ENCODE measurements at regions not wholly inside any gene's neighbourhood (a gene's known extent, or its start where the extent isn't known, plus 50 kb on each side); places are given as distances from the start of the nearest gene placed in this dataset.

DNA sequence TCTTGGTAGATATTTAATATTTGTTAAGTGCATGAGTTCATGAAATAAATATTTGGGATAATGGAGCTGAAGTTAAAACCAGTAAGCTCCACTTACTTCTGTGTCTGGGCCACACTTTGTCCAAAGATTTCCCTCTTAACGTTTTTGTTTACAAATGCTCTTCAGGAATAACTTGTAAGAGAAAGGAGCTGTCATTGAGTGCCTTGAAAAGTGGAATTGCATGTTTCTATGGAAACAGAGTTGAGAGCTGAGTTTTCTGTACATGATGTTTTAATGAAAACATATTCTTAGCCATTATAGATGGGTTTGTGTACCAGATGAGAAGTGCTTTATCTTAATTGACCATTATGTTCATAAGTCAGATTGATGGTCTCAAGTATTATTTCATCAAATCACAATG is 1045.4 kb upstream of the EEF2KMT start:
- no peak for DNase-seq (ENCODE audit: low read depth)

DNA sequence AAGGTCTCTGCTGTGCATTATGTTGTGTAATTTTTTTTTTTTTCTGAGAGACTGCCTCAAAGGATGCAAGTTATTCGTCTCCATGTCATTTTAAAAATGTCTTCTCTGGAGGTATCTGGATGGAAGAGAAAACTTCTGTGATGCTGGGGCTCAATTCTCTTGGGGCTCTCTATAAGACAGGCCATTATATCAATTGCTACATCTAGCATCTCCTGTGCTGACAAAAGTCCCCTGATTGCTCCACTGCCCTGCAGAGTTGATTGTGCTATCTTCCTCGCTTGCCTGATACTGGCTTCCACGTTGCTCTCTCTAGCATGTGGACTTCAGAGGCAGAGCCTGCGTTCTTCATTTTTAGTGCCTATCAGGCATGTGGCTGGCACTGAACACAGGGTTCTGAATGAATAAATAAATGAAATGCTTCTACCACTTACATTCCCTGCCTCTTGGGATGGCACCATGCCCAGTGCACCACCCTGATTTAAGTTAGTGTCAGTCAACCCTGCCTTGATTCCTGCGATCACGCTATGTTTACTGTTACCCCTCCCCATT is 1035.5 kb upstream of the EEF2KMT start:
- no peak for DNase-seq (ENCODE audit: low read depth)

DNA sequence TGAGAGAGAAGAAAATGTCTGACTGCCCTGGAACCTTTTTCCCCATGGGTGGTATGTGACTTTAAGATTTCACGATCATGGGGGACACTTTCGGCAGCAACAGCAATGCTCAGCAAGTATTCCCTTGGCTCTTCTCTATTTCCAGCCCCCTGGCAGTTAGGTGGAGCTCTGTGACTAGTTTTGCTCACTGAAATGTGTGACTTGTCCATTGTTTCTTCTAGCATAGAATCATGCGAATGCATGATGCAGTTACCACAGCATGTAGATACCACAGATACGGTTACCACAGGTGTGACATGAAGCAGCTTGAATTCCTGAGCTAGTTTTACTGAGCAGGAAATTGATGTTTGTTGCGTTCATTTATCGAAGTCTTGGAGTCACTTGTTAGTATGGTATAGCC is 1034.5 kb upstream of the EEF2KMT start:
- peak; percentile 84 for DNase-seq (ENCODE audit: low read depth)

DNA sequence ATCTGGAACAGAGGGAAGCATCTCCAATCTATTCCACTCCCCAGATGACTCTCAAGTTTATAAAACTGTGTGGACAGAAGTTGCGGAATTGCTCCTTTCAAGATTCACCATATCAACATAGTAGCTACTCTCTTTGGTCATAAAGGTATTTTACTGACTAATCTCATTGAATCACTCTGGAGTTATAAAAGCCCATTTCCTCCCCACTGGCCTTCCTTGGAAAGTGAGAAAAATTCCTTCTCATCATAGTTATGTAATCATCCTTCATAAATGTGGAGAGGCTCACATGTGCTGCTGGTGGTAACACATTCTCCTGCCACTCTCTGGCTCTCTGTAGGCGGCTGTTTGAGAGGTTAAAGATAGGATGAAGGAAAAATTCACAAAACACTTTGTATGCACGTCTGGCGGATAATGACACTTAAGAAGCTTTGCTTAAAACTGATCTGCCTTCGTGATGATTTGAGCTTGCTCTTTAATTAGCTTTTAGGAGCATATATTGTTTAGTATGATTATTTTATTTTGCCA is 1034.0 kb upstream of the EEF2KMT start:
- DNase-seq (ENCODE audit: low read depth): peak; percentile 74

DNA sequence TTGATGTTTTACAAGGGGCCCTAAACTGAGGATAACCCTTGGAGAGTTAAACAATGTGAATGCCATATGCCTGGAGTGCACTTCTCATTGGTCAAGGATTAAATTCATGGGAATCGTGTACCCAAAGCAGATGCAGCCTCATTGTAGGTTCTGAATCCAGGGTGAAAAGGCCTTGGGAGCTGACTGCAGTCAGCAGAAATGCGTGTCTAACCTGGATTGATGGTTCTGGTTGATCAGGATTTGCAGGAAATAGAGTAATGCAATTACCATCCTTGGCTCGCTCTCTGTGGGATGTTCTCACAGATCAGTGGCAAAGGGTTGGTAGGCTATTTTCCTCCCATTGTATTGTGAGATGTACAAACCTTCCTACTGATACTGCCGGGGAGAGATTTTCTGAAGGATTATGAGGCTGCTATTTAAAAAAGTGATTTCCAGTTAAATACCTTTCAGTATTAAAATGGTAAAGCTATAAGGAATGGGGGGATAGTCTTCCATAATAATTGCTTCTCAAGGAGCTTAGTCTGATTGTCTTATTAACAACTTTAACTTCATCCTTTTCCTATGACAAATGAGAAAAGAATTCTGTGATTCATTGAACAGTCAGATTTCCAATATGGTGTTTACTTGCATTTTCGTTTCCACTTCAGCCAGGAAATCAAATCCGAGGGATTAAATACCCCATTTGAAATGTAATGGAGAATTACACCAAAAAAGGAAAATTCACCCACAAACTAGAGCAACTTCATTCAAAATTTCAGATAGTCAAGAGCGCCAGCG is 1028.1 kb upstream of the EEF2KMT start:
- peak; percentile 93 for DNase-seq (ENCODE audit: low read depth)

DNA sequence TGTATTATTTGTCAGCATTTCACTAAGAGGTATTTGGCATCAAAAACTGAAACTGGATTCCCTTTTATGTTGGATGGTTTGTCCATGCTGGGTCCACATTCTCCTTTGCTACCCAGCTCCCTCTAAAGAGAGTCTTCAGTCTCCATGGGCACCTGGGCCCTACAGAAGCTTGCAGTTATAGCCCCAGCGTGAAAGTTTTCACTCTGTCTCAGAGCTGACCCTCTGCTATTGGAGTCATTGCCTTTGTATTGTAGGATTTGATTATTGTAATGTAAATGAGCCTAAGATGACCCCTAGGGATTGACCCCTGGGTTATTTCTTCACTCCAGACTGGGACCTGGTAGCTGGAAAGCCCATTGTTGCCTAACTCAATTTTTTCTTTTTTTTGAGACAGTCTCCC is 1026.5 kb upstream of the EEF2KMT start:
- peak; percentile 34 for DNase-seq (ENCODE audit: low read depth)

DNA sequence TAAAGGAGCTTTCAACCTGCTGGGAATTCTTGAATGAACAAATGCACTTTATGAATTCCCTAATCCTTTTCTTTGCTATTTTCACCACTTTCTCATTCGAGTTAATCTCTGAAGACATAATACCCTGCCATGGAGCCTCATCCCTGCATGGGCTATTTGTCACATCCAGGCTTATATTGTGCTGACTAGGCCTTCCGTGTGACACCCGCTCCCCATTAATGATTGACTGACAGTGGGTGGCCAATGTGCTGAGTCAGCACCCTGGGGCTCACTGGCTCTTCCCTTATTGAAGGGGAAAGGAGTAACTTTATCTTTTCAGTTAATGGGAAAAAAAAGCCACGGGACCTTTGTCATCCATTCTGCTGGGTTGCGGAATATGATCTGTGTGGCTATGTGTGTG is 1024.8 kb upstream of the EEF2KMT start:
- peak; percentile 71 for DNase-seq (ENCODE audit: low read depth)

DNA sequence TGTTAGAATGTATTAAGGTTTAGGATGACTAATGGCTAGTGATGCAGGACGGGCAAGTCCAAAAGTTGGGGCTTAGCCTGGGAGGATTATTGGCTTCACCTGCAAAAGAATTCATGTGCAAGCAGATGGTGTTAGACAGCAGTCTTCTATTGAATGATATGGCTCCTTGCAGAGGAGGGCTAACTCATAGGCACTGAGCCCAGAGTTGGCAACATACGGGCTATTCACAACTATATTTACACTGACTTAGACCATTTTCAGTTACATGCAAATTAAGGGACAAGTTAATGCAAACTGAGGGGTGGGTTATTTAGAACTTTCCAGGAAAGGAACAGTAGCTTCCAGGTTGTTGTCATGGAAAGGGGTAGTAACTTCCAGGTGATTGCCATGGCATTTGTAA is 1017.1 kb upstream of the EEF2KMT start:
- no peak for DNase-seq (ENCODE audit: low read depth)

DNA sequence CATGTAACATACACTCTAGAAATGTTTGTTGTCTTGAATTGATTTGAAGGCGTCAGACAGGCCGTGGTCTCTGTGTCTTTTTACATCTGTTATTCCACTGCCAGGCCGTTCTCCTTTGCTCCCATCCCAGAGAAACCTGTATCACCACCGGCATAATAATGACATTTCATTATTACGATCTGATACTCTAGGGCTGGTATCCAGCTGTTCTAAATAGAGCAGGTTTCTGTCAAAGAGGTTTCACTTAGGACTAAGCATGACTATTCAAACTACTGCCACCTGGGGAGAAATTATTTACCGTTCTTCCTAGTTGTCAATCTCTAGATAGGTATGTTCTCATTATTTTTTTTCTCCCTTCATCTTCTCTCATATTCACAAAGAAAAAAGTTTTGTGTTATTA is 1016.2 kb upstream of the EEF2KMT start:
- no peak for DNase-seq (ENCODE audit: low read depth)

GRCh38 chr16:6112700-6113099 is 1015.1 kb upstream of the EEF2KMT start:
- DNase-seq (ENCODE audit: low read depth): no peak

DNA sequence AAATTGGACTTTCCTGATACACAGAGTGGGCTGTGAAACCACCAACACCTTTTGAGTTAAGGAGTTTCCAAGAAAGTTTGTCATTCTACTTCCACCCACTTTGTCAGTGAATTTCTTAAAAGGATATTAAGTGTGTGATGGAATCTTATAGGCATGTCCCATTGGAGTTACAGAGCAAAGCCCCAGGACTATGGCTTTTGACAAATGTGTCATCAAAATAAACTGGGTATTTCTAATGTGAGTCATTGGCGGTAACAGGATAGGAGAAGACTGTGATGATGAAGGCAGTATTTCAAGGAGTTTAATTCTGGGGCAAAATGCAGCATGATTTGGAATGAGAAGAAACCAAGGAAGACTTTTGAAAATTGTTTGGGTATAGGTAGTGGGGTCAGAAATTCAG is 1013.8 kb upstream of the EEF2KMT start:
- peak; percentile 90 for DNase-seq (ENCODE audit: low read depth)

- DNase-seq (ENCODE audit: low read depth): no peak
These were observed 1012.8 kb upstream of the EEF2KMT start for GRCh38 chr16:6110346-6110745.

GRCh38 chr16:6106061-6106460 is 1008.5 kb upstream of the EEF2KMT start:
- DNase-seq (ENCODE audit: low read depth): peak; percentile 66

- DNase-seq (ENCODE audit: low read depth): peak; percentile 86
These were observed 1007.5 kb upstream of the EEF2KMT start for GRCh38 chr16:6105115-6105514.

GRCh38 chr16:6104428-6104827 is 1006.8 kb upstream of the EEF2KMT start:
- DNase-seq (ENCODE audit: low read depth): peak; percentile 80

DNA sequence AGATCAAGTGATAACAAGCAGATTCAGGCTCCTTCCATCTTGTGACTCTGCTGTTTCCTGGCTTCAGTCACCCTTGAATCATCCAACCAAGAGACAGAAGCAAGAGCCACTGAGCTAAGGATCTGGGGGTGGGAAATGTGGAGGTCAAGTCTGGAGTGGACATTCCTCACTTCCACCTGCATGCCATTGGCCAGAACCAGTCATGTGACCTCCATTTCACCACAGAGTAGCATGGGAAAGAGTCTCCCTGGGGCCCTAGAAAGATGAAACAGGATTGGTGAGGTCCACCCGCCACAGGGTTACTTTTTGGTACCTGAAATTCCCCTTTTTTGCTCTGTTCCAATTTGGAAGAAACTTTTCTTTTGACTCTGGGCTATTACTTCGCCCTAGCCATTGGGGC is 1006.0 kb upstream of the EEF2KMT start:
- DNase-seq (ENCODE audit: low read depth): peak; percentile 36

GRCh38 chr16:6099102-6099501 is 1001.5 kb upstream of the EEF2KMT start:
- DNase-seq (ENCODE audit: low read depth): no peak

DNA sequence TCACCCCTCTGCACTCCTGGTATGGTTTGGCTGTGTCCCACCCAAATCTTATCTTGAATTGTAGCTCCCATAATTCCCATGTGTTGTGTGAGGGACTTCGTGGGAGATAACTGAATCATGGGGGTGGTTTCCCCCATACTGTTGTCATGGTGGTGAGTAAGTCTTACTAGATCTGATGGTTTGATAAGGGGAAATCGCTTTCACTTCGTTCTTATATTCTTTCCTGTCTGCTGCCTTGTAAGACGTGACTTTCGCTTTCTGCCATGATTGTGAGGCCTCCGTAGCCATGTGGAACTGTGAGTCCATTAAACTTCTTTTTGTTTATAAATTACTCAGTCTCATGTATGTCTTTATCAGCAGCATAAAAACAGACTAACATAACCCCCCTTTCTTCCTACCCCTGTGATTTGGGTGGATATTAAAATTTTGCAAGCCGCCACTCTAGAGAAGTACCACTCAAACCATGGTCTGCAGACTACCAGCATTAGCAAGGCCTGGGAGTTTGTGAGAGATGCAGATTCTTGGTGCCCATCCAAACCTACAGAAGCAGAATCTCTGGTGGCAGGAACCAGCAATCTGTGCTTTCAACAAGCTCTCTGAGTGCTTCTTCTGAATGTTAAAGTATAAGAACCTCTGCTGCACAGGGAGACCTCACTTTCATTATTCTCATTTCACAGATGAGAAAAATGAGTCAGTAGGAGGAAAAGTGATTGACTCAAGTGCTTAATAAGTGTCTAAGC is 999.5 kb upstream of the EEF2KMT start:
- DNase-seq (ENCODE audit: low read depth): peak; percentile 73

- DNase-seq (ENCODE audit: low read depth): no peak
These were observed 997.8 kb upstream of the EEF2KMT start for GRCh38 chr16:6095414-6095813.

GRCh38 chr16:6091021-6091420 is 993.4 kb upstream of the EEF2KMT start:
- DNase-seq (ENCODE audit: low read depth): no peak

- DNase-seq (ENCODE audit: low read depth): peak; percentile 51
These were observed 983.9 kb upstream of the EEF2KMT start for GRCh38 chr16:6081320-6081976.

DNA sequence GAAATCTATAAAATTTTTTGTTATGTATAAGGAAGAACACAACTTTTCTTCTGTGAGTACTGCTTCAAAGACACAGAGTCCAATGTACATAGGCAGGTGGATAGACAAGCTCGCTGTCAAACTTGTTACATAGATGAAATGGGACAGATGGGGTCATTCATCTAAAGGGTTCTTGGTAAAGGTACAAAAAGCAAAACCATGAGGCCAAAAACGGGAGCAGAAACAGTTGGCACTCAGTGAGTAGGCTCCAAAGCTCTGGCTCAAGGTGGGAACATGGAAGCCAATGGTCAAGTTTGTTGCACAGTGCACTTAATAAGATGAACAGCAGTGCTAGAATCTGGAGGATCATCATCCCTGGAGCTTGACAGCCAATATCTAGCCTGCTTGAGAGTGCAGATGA is 979.0 kb upstream of the EEF2KMT start:
- DNase-seq (ENCODE audit: low read depth): no peak

All from M059J (cell line).